NCI-H1092 treated with DMSO at 0.1 percent for 48 hours (cell line): ENCODE measurements at regions not wholly inside any gene's neighbourhood (a gene's known extent, or its start where the extent isn't known, plus 50 kb on each side); places are given as distances from the start of the nearest gene placed in this dataset.

Experiments used
- DNase-seq: peaks from one replicate; lab custom pipeline; 2025; lab: John Stamatoyannopoulos, UW

- DNase-seq = no peak
These were observed 298.0 kb upstream of the TMEM229A start for GRCh38 chr7:124330731-124331407.

DNA sequence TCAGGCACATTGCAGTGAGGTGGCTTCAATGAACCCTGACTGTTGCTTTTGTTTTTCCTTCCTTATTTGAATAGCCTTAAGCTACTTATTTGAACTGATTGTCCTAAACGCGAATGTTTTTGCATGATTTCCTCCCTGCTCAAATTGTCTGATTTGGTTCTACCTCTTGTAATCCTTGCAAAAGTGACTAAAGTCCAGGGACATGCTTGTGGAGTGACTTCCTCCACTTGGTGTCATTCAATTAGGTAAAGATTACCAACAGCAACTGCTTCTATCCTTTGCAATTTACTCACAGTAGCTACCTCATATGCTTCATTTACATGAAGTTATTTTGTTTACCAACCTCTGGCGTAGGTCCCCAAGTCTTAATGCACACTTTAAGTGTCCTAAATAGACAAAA, 295.9 kb upstream of the TMEM229A start:
- no peak for DNase-seq

DNA sequence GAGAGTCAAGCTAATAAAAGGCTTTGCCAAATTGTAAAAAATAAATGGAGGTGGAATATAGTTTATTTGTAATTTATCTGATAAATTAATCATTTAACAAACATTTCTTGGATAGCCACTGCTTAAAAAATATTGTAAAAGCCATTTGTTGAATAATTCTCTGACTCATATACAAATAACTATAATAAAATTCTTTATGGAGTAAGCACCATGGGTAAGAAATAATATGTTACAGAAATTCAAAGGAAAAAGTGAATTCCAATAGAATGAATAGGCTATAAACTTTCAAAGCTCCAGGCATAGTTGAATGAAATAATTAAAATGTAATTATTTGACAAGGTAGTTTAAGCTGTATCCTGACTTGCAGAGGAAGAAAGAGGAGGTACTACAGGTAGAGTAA, 291.4 kb upstream of the TMEM229A start:
- no peak for DNase-seq

DNA sequence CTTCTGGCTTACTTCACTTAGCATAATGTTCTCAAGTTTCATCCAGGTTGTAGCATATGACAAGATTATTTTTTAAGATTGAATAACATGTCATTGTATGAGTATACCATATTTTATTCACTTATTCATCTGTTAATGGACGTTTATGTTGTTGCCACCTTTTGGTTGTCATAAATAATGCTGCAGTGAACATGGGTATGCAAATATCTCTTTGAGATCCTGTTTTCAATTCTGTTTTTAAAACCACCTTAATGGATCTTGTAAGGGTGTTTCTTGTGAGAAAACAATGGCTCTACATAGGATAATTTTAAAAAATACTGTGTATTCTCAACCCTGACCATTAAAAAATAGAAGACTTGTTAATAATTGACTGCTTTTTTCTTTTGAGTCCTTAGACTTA, 290.7 kb upstream of the TMEM229A start:
- no peak for DNase-seq

- no peak for DNase-seq
These were observed 289.7 kb upstream of the TMEM229A start for GRCh38 chr7:124322561-124322960.

DNA sequence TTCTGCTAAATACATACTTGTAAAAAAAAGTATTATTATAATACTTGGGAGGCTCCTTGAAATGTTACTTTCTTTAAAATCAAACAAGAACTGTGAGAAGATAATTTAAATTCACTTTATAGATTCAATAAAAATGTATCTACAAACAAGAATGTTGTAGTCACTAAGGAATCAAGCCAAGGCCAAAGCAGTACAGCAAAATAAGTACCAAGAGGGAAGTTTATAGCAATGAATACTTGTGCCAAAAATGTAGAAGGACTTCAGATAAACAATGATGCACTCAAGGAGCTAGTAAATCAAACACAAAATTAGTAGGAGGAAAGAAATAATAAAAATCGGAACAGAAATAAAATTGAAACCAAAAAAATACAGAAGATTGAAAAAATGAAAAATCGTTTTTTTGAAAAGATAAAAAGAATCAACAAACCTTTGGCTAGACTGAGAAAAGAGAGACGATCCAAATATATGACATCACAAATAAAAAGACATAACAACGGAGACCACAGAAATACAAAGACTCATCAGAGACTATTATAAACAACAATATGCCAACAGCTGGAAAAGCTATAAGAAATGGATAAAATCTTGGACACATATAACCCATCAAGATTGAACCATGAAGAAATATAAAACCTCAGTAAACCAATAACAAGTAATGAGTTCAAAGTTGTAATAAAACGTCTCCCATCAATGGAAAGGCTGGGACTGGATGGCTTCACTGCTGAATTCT, 286.0 kb upstream of the TMEM229A start:
- no peak for DNase-seq

- DNase-seq = no peak
These were observed 278.1 kb upstream of the TMEM229A start for GRCh38 chr7:124310934-124311390.

- DNase-seq = no peak
These were observed 275.5 kb upstream of the TMEM229A start for GRCh38 chr7:124308384-124308783.

DNA sequence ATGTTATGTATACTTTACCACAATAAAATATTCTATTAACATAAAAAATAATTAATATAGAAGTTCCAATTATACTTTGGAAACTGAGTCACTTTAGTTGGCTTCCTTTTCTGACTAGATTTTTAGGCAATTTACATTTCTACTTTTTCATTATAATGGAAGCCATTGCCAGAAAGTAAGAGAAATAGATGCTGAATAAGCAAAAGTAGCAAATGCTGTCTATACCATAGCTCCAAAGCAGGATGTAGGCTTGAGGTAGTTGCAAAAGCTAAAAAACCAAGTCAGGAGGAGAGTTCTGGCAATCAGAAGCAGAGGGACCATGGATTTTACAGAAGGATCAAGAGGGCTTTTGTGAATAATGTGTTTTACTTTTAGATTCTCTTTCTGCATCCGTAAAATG, 262.4 kb upstream of the TMEM229A start:
- DNase-seq = no peak

- DNase-seq = no peak
These were observed 252.1 kb upstream of the TMEM229A start for GRCh38 chr7:124284937-124285336.

GRCh38 chr7:124276005-124276622, 243.2 kb upstream of the TMEM229A start:
- no peak for DNase-seq

- DNase-seq = no peak
These were observed 242.5 kb upstream of the TMEM229A start for GRCh38 chr7:124275411-124275810.

DNA sequence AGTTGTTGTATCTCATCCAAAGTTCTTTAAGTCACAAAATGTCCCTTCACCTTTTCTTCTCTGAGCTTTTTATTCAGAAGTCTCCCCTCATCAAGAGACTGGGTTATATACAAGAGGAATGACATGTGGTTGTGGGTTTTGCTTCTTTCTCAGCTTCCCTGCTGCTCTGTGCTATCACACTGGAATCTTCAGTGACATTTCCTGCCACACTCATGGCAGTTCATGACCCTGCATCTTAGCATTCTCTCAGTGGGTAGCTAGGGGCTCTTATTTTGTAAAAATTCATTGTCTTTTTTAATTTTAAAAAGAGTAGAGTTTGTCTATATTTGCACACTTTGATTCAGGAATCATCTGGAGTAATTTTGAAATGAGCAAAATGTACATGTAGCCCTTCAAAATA, 236.9 kb upstream of the TMEM229A start:
- no peak for DNase-seq

DNA sequence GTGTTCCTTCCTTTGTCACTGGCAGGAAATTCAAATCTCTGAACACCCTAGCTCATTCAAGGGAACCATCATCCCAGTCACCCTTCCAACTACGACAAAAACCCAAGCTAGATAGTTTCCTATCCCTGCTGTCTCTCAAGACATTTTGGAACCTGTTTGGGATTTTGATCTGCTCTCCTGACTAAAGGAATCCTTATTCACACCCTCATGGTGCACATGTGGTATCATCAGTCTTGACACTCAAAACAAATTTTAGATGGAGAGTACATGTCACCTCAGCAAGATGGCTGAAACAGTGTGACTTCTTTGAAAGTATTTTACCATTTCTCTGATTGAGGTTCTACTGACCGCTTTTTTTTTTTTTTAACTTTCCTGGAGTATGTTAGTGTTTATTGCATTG, 234.3 kb upstream of the TMEM229A start:
- DNase-seq = no peak

DNA sequence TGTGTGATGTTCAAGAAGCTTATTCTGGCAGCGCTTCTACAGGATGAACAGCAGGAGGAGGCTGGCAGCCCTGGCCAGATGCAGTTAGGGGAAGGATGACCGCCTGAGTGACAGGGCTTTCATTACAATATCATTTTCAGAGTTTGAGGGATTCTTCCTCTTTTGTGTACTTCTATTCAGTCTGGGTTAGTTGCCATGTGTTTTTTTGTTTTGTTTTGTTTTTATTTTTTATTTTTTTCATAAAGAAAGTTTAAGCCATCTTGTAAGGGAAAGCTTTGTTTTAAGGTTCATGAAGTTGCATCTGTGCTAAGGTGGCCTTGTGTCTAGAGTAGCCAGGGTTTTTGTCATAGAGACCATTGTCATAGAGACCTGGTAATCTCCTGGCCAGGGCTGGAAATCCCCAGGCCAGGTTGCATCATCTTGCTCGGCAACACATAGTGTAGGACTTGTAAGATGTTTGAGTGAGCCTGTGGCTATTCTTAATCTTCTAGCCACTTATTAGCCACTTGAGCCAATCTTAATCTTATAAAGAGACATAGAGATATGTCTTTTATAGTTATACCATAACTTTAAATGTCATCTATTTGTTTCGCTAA, 230.5 kb upstream of the TMEM229A start:
- DNase-seq = no peak

DNA sequence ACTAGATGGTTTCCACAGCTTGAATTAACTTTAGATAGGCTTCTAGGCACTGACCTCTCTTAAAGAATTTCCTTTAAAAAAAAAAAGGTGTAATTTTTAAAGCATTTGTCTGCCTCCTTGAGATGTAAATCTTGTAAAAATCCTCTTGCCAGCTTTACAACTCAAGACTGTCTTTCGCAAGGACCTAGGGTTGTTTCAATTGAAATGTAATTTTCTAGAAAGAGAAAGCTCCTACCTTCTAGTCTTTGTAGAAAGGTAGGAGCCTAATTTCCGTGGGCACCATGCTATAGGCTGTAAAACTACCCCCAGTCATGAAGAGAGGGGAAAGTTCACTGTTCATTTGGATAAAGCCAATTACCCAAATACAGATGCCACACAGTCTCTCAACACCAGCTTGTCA, 228.8 kb upstream of the TMEM229A start:
- no peak for DNase-seq

- no peak for DNase-seq
These were observed 224.9 kb upstream of the TMEM229A start for GRCh38 chr7:124257638-124258308.

- DNase-seq = no peak
These were observed 222.3 kb upstream of the TMEM229A start for GRCh38 chr7:124255041-124255655.

DNA sequence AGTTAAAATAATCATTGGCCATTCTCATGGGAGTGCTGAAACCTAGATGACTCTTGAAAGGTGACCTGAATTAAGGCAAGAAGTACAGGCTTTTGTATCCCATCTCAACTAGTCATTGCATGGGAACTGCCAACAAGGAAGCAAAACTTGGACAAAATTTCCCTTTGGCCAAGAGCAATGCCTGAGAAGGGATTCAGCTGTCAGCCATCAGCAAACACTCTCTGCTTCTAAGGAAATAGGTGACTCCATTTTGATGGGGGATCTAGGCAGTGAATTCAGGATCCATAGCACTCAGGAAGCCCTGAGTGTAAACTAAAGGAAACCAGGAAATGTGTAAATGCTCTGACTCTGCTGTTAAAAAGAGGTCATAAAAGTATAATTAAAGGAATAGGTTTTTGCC, 221.5 kb upstream of the TMEM229A start:
- DNase-seq = no peak

- DNase-seq = no peak
These were observed 218.8 kb upstream of the TMEM229A start for GRCh38 chr7:124251636-124252035.

DNA sequence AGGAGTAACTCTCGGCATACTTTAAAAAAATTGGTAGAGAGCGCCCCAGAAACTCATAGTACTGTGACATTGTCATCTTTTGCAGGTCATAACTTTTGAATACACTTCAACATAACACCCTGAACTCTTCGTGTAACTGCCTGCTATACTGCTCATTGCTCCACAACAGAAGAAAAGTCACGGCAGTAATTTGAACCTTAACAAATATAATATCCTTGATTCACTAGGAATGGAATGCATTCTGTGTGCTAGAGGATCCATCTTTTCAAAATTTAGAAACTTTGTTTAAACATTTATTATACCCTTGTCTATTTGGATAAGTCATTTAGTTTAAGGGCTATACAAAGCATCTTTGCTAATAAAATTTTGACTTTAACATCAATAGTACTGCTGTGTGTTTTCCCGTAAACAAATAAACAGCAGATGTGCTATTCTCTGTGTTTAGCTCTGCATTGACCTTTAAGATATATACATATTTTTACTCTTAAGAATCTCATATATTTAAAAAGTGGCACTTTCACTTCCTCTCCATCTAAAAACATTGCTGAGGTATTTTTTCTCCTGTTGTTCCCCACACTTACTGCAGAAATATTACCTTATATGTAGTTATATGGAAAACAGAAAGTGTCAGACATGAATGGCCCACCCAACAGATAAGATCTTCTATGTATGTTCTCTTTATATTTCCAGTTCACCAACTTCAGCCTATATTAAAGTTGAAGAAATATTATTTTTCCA, 217.6 kb upstream of the TMEM229A start:
- DNase-seq = no peak
